HG03108 (cell line): ENCODE measurements at regions not wholly inside any gene's neighbourhood (a gene's known extent, or its start where the extent isn't known, plus 50 kb on each side); places are given as distances from the start of the nearest gene placed in this dataset.
"Not testable (repeated sequence)": the region's sequence is repeated elsewhere in the genome, so short reads cannot be mapped to it uniquely, and the experiment has no call there.

ENCODE experiments used
- ATAC-seq: cut with Tn5 transposase; IDR thresholded peaks from one replicate; pipeline ENCODE4 v1.9.1; 2021; ENCODE audit warnings: moderate library complexity; ENCODE audit not compliant: unreplicated experiment

- ATAC-seq = no peak
Observed at GRCh38 chr13:59367467-59367866, 796.3 kb downstream of the DIAPH3 start.

GRCh38 chr13:59367904-59368303, 795.8 kb downstream of the DIAPH3 start:
- no peak for ATAC-seq

- no peak for ATAC-seq
Observed at GRCh38 chr13:59368693-59369092, 795.0 kb downstream of the DIAPH3 start.

GRCh38 chr13:59371229-59371628, 792.5 kb downstream of the DIAPH3 start:
- ATAC-seq = no peak

GRCh38 chr13:59373341-59373740, 790.4 kb downstream of the DIAPH3 start:
- no peak for ATAC-seq

GRCh38 chr13:59374691-59375090, 789.0 kb downstream of the DIAPH3 start:
- ATAC-seq = no peak

- no peak for ATAC-seq
Observed at GRCh38 chr13:59384154-59384553, 779.6 kb downstream of the DIAPH3 start.

GRCh38 chr13:59391696-59392095, 772.0 kb downstream of the DIAPH3 start:
- peak; percentile 99 for ATAC-seq

GRCh38 chr13:59392328-59392727, 771.4 kb downstream of the DIAPH3 start:
- ATAC-seq = no peak

- ATAC-seq = no peak
Observed at GRCh38 chr13:59394496-59394895, 769.2 kb downstream of the DIAPH3 start.

- no peak for ATAC-seq
Observed at GRCh38 chr13:59398127-59398526, 765.6 kb downstream of the DIAPH3 start.

GRCh38 chr13:59398661-59399060, 765.1 kb downstream of the DIAPH3 start:
- ATAC-seq = no peak

GRCh38 chr13:59399513-59399912, 764.2 kb downstream of the DIAPH3 start:
- ATAC-seq = no peak

- ATAC-seq = no peak
Observed at GRCh38 chr13:59404331-59404730, 759.4 kb downstream of the DIAPH3 start.

- not testable (repeated sequence) for ATAC-seq
Observed at GRCh38 chr13:59407251-59407650, 756.5 kb downstream of the DIAPH3 start.

GRCh38 chr13:59408738-59409137, 755.0 kb downstream of the DIAPH3 start:
- no peak for ATAC-seq

GRCh38 chr13:59409211-59409610, 754.5 kb downstream of the DIAPH3 start:
- no peak for ATAC-seq

GRCh38 chr13:59409634-59410200, 754.0 kb downstream of the DIAPH3 start:
- ATAC-seq = no peak

GRCh38 chr13:59413126-59413525, 750.6 kb downstream of the DIAPH3 start:
- ATAC-seq = no peak

- no peak for ATAC-seq
Observed at GRCh38 chr13:59414006-59414405, 749.7 kb downstream of the DIAPH3 start.

GRCh38 chr13:59415498-59415897, 748.2 kb downstream of the DIAPH3 start:
- no peak for ATAC-seq

GRCh38 chr13:59416561-59416960, 747.2 kb downstream of the DIAPH3 start:
- ATAC-seq = no peak

GRCh38 chr13:59422646-59423045, 741.1 kb downstream of the DIAPH3 start:
- no peak for ATAC-seq
